ENCODE measurements at regions not wholly inside any gene's neighbourhood (a gene's known extent, or its start where the extent isn't known, plus 50 kb on each side); places are given as distances from the start of the nearest gene placed in this dataset.

DNA sequence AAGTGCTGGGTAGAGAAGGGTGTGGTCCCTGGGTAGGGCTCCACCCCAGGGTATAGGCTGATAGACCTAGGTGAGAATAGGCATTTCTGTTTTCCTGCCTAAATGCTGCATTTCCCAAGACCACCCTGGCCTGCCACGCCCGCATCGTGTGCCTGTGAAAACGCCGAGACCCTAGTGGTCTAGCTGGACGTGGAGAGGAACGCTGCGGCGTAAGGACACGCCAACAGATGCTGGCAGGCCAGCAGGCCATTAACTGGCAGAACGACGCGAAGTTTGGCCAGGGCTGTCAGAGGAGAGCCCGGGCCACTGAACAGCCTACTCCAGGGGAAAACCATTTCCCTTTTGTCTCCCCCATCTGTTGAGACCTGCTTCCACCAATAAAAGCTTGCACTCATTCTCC lies 373.2 kb upstream of the FIGN start:
- DNase-seq (ENCODE audit: low read depth in 6 of 9, low spot score in 9 of 9) = no peak
- H3K27me3 ChIP-seq (ENCODE audit: control insufficient read depth in 2 of 2, insufficient read depth in 1 of 2, low read length in 1 of 2) = no peaks in the 10 kb centered on the region

DNA sequence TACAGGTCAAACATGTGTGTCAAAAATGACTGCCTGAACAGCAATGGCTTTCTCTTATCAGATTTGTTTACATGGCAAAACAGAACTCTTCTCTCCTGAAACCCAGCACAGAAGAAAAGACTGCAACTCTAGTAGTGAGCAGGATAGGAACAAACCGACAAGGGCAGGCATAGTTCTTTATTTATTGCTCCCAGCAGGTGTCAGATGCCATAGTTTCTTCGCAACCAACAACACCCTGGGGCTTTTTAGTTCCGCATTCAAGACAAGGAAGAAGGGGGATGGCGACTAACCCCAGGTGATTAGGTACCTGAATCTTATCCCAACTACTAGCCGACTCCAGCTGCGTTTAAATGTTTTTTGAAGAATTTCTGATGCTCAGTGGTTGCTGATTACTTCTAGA lies 367.5 kb upstream of the FIGN start:
- 77% methylated on average over 6 of the region's 6 CpGs for WGBS
- H3K27me3 ChIP-seq (ENCODE audit: control insufficient read depth in 2 of 2, insufficient read depth in 1 of 2, low read length in 1 of 2) = no peaks in the 10 kb centered on the region
- no peaks in the 10 kb centered on the region for H3K36me3 ChIP-seq (ENCODE audit: control insufficient read depth in 2 of 2, insufficient read depth in 2 of 2, low read length in 1 of 2)
- no peak overlapping the region for H3K27ac ChIP-seq (ENCODE audit: low read depth in 1 of 2, low read length in 1 of 2)
- no peak for DNase-seq (ENCODE audit: low read depth in 6 of 9, low spot score in 9 of 9)
- no peaks in the 10 kb centered on the region for H3K4me1 ChIP-seq (ENCODE audit: control insufficient read depth in 2 of 2, insufficient read depth in 2 of 2, low read length in 2 of 2)
- H3K4me3 ChIP-seq (ENCODE audit: low read length in 2 of 2) = no peak overlapping the region
- no peaks in the 10 kb centered on the region for H3K9me3 ChIP-seq (ENCODE audit: control insufficient read depth in 2 of 2, insufficient read depth in 1 of 2, low read length in 1 of 2)

More for the DNA sequence above, 373.2 kb upstream of the FIGN start:
- H3K9me3 ChIP-seq (ENCODE audit: control insufficient read depth in 2 of 2, insufficient read depth in 1 of 2, low read length in 1 of 2) = no peaks in the 10 kb centered on the region
- H3K4me1 ChIP-seq (ENCODE audit: control insufficient read depth in 2 of 2, insufficient read depth in 2 of 2, low read length in 2 of 2) = no peaks in the 10 kb centered on the region
- 97% methylated on average over 14 of the region's 14 CpGs for WGBS
- H3K4me3 ChIP-seq (ENCODE audit: low read length in 2 of 2) = no peak overlapping the region
- H3K36me3 ChIP-seq (ENCODE audit: control insufficient read depth in 2 of 2, insufficient read depth in 2 of 2, low read length in 1 of 2) = no peaks in the 10 kb centered on the region
- H3K27ac ChIP-seq (ENCODE audit: low read depth in 1 of 2, low read length in 1 of 2) = no peak overlapping the region

DNA sequence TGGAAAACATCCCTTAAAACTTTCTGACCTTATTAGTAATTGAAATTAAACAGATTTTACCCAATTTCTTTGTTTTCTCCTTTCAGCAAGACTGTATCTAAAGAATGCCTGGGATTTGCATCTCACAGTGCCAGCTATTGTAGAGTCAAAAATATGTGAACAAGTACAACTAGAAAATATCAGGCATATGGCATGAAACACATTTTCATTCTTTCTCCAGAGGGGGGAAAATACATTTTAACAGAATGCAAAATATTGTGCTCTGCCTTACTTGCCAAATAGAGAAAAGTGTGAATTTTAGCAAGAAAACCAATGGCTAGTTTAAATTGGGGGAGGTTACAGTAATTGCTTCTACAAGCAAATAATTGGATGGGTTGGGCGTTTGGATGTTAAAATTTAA lies 366.6 kb upstream of the FIGN start:
- DNase-seq (ENCODE audit: low read depth in 6 of 9, low spot score in 9 of 9) = no peak
- no peaks in the 10 kb centered on the region for H3K27me3 ChIP-seq (ENCODE audit: control insufficient read depth in 2 of 2, insufficient read depth in 1 of 2, low read length in 1 of 2)
- 77% methylated on average over 1 of the region's 1 CpG for WGBS
- no peaks in the 10 kb centered on the region for H3K36me3 ChIP-seq (ENCODE audit: control insufficient read depth in 2 of 2, insufficient read depth in 2 of 2, low read length in 1 of 2)
- no peaks in the 10 kb centered on the region for H3K4me1 ChIP-seq (ENCODE audit: control insufficient read depth in 2 of 2, insufficient read depth in 2 of 2, low read length in 2 of 2)
- H3K27ac ChIP-seq (ENCODE audit: low read depth in 1 of 2, low read length in 1 of 2) = no peak overlapping the region
- no peak overlapping the region for H3K4me3 ChIP-seq (ENCODE audit: low read length in 2 of 2)
- H3K9me3 ChIP-seq (ENCODE audit: control insufficient read depth in 2 of 2, insufficient read depth in 1 of 2, low read length in 1 of 2) = no peaks in the 10 kb centered on the region

DNA sequence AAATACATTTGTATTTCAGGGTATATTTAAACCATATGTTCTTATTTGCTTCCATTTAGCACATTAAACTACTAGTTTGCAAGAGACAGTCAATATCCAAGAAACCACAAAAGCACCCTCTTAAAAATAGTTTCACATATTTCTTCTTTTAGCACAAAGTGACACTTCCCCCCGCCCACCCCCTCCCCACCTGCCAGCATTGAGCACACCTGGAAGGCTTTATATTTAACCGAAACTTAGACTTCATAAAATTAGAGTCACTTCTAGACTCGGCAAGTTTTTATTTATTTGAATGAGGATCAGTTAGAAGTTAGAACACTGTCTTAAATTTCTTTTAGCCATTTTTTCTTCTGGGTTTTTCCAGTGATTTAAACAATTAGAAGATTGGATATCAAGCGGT lies 355.9 kb upstream of the FIGN start:
- no peak overlapping the region for H3K27ac ChIP-seq (ENCODE audit: low read depth in 1 of 2, low read length in 1 of 2)
- H3K4me3 ChIP-seq (ENCODE audit: low read length in 2 of 2) = no peak overlapping the region
- DNase-seq (ENCODE audit: low read depth in 6 of 9, low spot score in 9 of 9) = no peak
- WGBS = 75% methylated on average over 4 of the region's 4 CpGs
- H3K4me1 ChIP-seq (ENCODE audit: control insufficient read depth in 2 of 2, insufficient read depth in 2 of 2, low read length in 2 of 2) = no peaks in the 10 kb centered on the region
- H3K27me3 ChIP-seq (ENCODE audit: control insufficient read depth in 2 of 2, insufficient read depth in 1 of 2, low read length in 1 of 2) = no peaks in the 10 kb centered on the region
- H3K36me3 ChIP-seq (ENCODE audit: control insufficient read depth in 2 of 2, insufficient read depth in 2 of 2, low read length in 1 of 2) = no peaks in the 10 kb centered on the region
- H3K9me3 ChIP-seq (ENCODE audit: control insufficient read depth in 2 of 2, insufficient read depth in 1 of 2, low read length in 1 of 2) = no peaks in the 10 kb centered on the region

DNA sequence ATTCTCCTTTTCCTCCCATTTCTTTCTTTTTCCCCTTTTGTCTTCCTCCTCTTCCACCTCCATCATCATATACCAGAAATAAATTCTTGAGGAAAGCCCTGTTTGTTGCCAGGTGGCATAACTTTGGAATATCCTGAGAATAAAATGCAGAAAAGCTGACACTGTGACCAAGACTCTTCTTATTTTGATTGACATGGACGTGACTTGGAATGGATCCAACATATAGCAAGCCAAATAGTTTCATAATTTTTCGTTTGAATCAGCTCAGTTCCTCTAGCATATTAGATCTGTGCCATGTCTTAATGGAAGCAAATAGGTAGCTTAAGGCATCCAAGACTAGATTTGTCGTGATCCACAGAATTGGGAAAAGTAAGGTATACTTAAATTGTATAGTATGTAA lies 354.7 kb upstream of the FIGN start:
- 81% methylated on average over 3 of the region's 3 CpGs for WGBS
- no peaks in the 10 kb centered on the region for H3K9me3 ChIP-seq (ENCODE audit: control insufficient read depth in 2 of 2, insufficient read depth in 1 of 2, low read length in 1 of 2)
- no peaks in the 10 kb centered on the region for H3K4me1 ChIP-seq (ENCODE audit: control insufficient read depth in 2 of 2, insufficient read depth in 2 of 2, low read length in 2 of 2)
- no peak for DNase-seq (ENCODE audit: low read depth in 6 of 9, low spot score in 9 of 9)
- H3K36me3 ChIP-seq (ENCODE audit: control insufficient read depth in 2 of 2, insufficient read depth in 2 of 2, low read length in 1 of 2) = no peaks in the 10 kb centered on the region
- no peak overlapping the region for H3K4me3 ChIP-seq (ENCODE audit: low read length in 2 of 2)
- H3K27me3 ChIP-seq (ENCODE audit: control insufficient read depth in 2 of 2, insufficient read depth in 1 of 2, low read length in 1 of 2) = no peaks in the 10 kb centered on the region
- H3K27ac ChIP-seq (ENCODE audit: low read depth in 1 of 2, low read length in 1 of 2) = no peak overlapping the region

DNA sequence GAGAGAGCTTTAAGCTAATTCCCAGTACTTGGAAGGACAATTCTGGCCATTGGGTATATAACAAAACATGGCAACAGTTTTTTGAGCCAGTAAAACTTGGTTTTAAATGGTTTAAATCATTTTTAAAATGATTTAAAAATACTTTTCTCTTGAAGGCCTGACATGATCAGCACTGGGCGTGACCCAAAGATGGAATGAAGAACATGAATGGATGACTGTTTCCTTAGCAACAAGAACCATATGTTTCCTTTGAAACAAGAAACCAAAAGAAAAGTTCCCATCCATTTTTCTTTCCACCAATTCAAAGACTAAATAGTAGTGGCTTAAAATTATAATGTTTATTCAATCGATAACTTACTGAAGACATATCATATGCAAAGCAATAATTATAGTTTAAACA lies 348.3 kb upstream of the FIGN start:
- Histone ChIP-seq H3K9me3 (ENCODE audit: control insufficient read depth in 2 of 2, insufficient read depth in 1 of 2, low read length in 1 of 2) (no peaks in the 10 kb centered on the region), H3K36me3 (ENCODE audit: control insufficient read depth in 2 of 2, insufficient read depth in 2 of 2, low read length in 1 of 2) (no peaks in the 10 kb centered on the region), H3K27me3 (ENCODE audit: control insufficient read depth in 2 of 2, insufficient read depth in 1 of 2, low read length in 1 of 2) (no peaks in the 10 kb centered on the region), H3K27ac (ENCODE audit: low read depth in 1 of 2, low read length in 1 of 2) (no peak overlapping the region), H3K4me3 (ENCODE audit: low read length in 2 of 2) (no peak overlapping the region), H3K4me1 (ENCODE audit: control insufficient read depth in 2 of 2, insufficient read depth in 2 of 2, low read length in 2 of 2) (no peaks in the 10 kb centered on the region)
- 92% methylated on average over 2 of the region's 2 CpGs for WGBS
- no peak for DNase-seq (ENCODE audit: low read depth in 6 of 9, low spot score in 9 of 9)

DNA sequence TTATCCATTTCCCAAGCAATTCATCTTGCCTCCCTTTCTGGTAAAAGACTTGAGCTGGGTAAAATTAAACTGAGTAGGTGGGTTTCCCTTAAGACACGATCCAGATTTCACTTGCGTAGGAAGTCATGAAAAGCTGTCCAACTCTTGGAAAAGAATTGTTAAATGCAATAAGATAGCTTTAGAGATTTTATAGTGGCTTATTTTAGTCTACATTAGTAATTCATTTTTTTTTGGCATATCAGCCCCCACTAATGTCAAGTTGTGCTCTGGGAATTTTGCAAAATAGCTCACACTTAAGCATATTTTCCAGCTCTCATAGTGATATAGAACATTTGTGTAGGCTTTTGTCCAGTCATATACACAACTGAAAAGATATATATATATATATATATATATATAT lies 344.7 kb upstream of the FIGN start:
- Histone ChIP-seq H3K4me3 (ENCODE audit: low read length in 2 of 2) (no peak overlapping the region), H3K27me3 (ENCODE audit: control insufficient read depth in 2 of 2, insufficient read depth in 1 of 2, low read length in 1 of 2) (no peaks in the 10 kb centered on the region), H3K36me3 (ENCODE audit: control insufficient read depth in 2 of 2, insufficient read depth in 2 of 2, low read length in 1 of 2) (no peaks in the 10 kb centered on the region), H3K27ac (ENCODE audit: low read depth in 1 of 2, low read length in 1 of 2) (no peak overlapping the region), H3K9me3 (ENCODE audit: control insufficient read depth in 2 of 2, insufficient read depth in 1 of 2, low read length in 1 of 2) (no peaks in the 10 kb centered on the region), H3K4me1 (ENCODE audit: control insufficient read depth in 2 of 2, insufficient read depth in 2 of 2, low read length in 2 of 2) (no peaks in the 10 kb centered on the region)
- DNase-seq (ENCODE audit: low read depth in 6 of 9, low spot score in 9 of 9) = no peak
- WGBS = 92% methylated on average over 2 of the region's 2 CpGs

DNA sequence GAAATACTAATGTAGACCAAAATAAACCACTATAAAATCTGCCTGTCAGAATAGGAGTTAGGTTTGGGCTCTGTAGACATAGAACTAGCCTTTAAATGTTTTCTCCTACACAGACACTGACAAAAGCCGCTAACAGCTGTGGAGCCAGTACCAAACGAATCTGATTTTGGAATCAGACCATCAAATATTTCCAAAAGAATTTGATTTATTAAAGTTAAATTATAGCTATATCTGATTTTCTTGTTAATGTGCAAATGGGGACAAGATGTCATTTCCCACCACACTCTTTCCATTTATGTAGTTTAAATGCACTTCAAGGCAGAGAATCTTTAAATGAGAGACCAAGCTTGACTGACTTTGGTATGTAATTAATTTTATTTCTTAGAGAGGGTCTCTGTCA lies 343.4 kb upstream of the FIGN start:
- no peak for DNase-seq (ENCODE audit: low read depth in 6 of 9, low spot score in 9 of 9)
- Histone ChIP-seq H3K27ac (ENCODE audit: low read depth in 1 of 2, low read length in 1 of 2) (no peak overlapping the region), H3K4me1 (ENCODE audit: control insufficient read depth in 2 of 2, insufficient read depth in 2 of 2, low read length in 2 of 2) (no peaks in the 10 kb centered on the region), H3K9me3 (ENCODE audit: control insufficient read depth in 2 of 2, insufficient read depth in 1 of 2, low read length in 1 of 2) (no peaks in the 10 kb centered on the region), H3K4me3 (ENCODE audit: low read length in 2 of 2) (no peak overlapping the region), H3K27me3 (ENCODE audit: control insufficient read depth in 2 of 2, insufficient read depth in 1 of 2, low read length in 1 of 2) (no peaks in the 10 kb centered on the region), H3K36me3 (ENCODE audit: control insufficient read depth in 2 of 2, insufficient read depth in 2 of 2, low read length in 1 of 2) (no peaks in the 10 kb centered on the region)
- 90% methylated on average over 2 of the region's 2 CpGs for WGBS

DNA sequence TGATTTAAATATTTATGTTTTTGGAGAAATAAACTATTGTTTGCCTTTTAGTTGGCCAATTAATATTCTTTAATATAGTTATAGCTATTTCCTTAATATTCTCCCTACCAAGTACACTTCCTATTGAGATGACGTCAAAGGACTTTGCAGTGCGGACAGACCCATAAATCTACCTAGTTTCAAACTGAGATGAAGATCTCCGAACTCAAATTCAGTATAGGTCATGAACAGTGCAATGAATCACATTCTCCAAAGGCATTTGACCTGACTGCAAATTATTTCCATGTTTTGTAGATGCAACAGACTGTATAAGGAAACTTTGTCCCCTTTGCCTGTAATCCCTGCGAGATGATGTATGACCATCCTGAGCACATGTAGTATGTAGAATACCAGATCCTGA lies 342.6 kb upstream of the FIGN start:
- Histone ChIP-seq H3K4me1 (ENCODE audit: control insufficient read depth in 2 of 2, insufficient read depth in 2 of 2, low read length in 2 of 2) (no peaks in the 10 kb centered on the region), H3K9me3 (ENCODE audit: control insufficient read depth in 2 of 2, insufficient read depth in 1 of 2, low read length in 1 of 2) (no peaks in the 10 kb centered on the region), H3K27ac (ENCODE audit: low read depth in 1 of 2, low read length in 1 of 2) (no peak overlapping the region), H3K27me3 (ENCODE audit: control insufficient read depth in 2 of 2, insufficient read depth in 1 of 2, low read length in 1 of 2) (no peaks in the 10 kb centered on the region), H3K36me3 (ENCODE audit: control insufficient read depth in 2 of 2, insufficient read depth in 2 of 2, low read length in 1 of 2) (no peaks in the 10 kb centered on the region), H3K4me3 (ENCODE audit: low read length in 2 of 2) (no peak overlapping the region)
- 84% methylated on average over 4 of the region's 4 CpGs for WGBS
- DNase-seq (ENCODE audit: low read depth in 6 of 9, low spot score in 9 of 9) = no peak

Measured in thymus (tissue), 11 donors.